ENCODE measurements at regions not wholly inside any gene's neighbourhood (a gene's known extent, or its start where the extent isn't known, plus 50 kb on each side); places are given as distances from the start of the nearest gene placed in this dataset.
"Not testable (repeated sequence)": the region's sequence is repeated elsewhere in the genome, so short reads cannot be mapped to it uniquely, and the experiment has no call there.

- H3K36me3 Mint-ChIP-seq (ENCODE audit: low read depth); DNase-seq; H3K27me3 Mint-ChIP-seq; H3K27ac Mint-ChIP-seq; ATAC-seq; H3K4me1 Mint-ChIP-seq; H3K9me3 ChIP-seq (ENCODE audit: control insufficient read depth, low read length, poor library complexity, severe bottlenecking); H3K4me3 Mint-ChIP-seq: not testable (repeated sequence)
Observed at GRCh38 chr2:91577406-91577805, 2885.9 kb downstream of the RPIA start.

GRCh38 chr2:91578678-91579077 is 2887.2 kb downstream of the RPIA start:
- not testable (repeated sequence) for H3K27me3 Mint-ChIP-seq; H3K4me3 Mint-ChIP-seq; ATAC-seq; H3K27ac Mint-ChIP-seq; H3K9me3 ChIP-seq (ENCODE audit: control insufficient read depth, low read length, poor library complexity, severe bottlenecking); H3K36me3 Mint-ChIP-seq (ENCODE audit: low read depth); H3K4me1 Mint-ChIP-seq; DNase-seq

DNA sequence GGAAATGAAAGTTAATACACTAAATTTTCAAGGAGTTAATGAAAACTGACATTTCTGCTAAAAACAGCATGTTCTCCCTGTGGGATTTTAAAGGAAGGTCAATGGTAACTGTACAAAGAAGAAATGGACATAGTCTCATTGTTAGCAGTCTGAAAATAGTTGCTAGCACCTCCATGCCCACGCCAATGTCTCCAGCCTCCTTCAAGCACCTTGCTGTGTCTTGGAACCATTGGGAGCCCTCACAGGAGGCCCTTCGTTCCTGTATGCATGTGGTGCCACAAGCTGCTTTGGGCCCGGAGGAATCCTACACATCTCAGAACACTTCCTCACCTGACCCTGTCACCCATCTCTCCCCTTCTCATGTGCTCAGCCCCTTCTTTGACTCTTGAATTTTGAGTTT is 2888.1 kb downstream of the RPIA start:
- not testable (repeated sequence) for H3K9me3 ChIP-seq (ENCODE audit: control insufficient read depth, low read length, poor library complexity, severe bottlenecking); H3K4me3 Mint-ChIP-seq; H3K27me3 Mint-ChIP-seq; DNase-seq; H3K4me1 Mint-ChIP-seq; H3K36me3 Mint-ChIP-seq (ENCODE audit: low read depth); ATAC-seq; H3K27ac Mint-ChIP-seq

DNA sequence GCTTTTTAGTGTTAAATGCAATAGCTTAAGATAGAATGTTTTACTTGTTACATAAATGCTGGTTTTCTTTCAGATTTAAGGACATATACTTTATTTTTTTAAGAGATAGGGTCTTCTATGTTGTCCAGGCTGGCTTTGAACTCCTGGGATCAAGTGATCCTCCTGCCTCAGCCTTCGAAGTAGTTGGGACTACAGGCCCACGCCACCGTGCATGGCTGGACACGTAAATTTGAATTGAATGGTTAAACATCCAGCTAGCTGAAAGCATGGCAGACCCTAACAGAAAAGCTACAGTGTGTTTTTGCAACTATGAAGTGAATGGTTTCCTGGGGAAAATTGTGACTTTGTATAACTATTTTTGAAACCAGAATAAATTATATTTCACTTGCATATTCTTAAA is 2888.6 kb downstream of the RPIA start:
- H3K27ac Mint-ChIP-seq; H3K36me3 Mint-ChIP-seq (ENCODE audit: low read depth); H3K4me3 Mint-ChIP-seq; H3K27me3 Mint-ChIP-seq; H3K4me1 Mint-ChIP-seq; DNase-seq; H3K9me3 ChIP-seq (ENCODE audit: control insufficient read depth, low read length, poor library complexity, severe bottlenecking); ATAC-seq: not testable (repeated sequence)

DNA sequence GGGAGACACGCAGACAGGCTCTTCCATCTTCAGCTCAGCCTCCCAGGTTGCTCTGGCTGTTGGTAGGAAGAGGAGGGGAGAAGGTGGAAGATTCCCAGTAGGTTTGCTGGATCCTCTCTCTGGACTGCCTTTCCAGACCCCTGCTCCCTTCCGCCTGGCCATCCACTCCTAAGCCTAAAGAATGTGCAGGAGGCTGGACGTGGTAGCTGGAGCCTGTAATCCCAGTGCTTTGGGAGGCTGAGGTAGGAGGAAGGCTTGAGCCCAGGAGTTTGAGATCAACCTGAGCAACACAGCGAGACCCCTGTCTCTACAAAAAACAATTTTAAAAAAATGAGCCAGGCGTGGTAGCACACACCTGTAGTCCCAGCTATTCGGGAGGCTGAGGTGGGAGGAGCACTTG is 2895.6 kb downstream of the RPIA start:
- not testable (repeated sequence) for H3K4me1 Mint-ChIP-seq; H3K36me3 Mint-ChIP-seq (ENCODE audit: low read depth); H3K9me3 ChIP-seq (ENCODE audit: control insufficient read depth, low read length, poor library complexity, severe bottlenecking); H3K27me3 Mint-ChIP-seq; DNase-seq; H3K27ac Mint-ChIP-seq; ATAC-seq; H3K4me3 Mint-ChIP-seq

DNA sequence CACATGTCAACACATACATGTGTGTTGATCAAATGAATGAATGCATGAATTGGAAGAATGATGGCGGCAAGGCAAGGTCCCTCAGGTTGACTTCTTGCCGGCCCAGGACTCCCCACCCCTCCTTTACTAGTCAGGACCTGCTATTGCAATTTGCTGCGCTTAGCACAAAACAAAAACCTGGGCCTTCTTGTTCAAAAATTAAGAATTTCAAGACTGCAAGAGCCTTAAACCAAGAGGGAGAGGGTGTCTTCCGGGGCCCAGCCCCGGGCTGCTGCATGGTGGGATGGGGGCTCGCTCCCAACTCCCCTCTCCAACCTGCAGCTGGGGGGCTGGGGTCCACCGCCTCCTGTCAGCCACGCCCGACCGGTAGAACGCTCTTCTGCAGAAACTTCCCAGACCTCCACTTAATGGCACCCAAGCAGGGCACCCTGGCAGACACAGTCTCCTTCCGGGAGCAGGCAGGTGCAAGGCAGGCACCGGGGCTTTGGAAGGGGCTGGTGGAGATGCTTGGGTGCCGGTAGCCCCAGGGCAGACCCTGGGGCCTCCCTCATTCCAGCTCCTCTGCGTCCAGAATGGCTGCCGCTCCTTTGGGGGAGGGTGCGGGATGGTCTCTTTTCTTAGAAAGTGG is 2896.5 kb downstream of the RPIA start:
- not testable (repeated sequence) for H3K36me3 Mint-ChIP-seq (ENCODE audit: low read depth); H3K27ac Mint-ChIP-seq; ATAC-seq; H3K4me3 Mint-ChIP-seq; H3K9me3 ChIP-seq (ENCODE audit: control insufficient read depth, low read length, poor library complexity, severe bottlenecking); DNase-seq; H3K4me1 Mint-ChIP-seq; H3K27me3 Mint-ChIP-seq

GRCh38 chr2:91588782-91589223 is 2897.3 kb downstream of the RPIA start:
- H3K27me3 Mint-ChIP-seq; H3K4me3 Mint-ChIP-seq; H3K4me1 Mint-ChIP-seq; H3K27ac Mint-ChIP-seq; ATAC-seq; H3K9me3 ChIP-seq (ENCODE audit: control insufficient read depth, low read length, poor library complexity, severe bottlenecking); H3K36me3 Mint-ChIP-seq (ENCODE audit: low read depth); DNase-seq: not testable (repeated sequence)

DNA sequence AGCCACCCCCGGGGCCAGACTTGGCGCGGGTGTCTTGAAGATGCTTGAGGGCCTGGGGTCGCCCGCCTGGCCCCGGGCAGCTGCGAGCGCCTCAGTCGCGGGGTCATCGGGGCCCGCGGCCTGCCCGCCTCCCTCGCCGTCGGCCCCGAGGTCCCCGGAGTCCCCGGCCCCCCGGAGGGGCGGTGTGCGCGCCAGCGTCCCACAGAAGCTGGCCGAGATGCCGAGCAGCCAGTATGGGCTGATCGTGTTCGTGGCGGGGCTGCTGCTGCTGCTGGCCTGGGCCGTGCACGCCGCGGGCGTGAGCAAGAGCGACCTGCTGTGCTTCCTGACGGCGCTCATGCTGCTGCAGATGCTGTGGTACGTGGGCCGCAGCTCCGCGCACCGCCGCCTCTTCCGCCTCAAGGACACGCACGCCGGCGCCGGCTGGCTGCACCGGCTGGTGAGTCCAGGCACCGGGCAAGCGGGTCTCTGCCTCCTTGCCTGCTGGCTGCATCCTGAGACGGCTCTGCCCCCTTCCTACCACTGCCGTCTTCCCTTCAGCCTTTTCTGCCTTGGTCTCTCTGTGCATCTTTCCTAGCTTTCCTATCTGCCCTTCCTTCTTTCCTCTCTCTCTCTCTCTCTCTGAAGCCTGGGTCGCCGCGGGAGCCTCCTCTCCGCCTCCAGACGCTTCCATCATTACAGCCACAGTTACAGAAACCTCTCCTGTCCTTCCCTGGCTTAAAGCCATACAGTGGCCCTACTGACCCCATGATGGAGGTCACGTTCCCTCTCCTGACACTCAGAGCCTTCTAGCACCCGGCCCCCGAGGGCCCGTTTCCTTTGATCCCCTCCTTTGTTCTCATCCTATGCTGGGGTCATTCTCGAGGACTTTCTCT is 2898.2 kb downstream of the RPIA start:
- not testable (repeated sequence) for DNase-seq, H3K4me3 Mint-ChIP-seq

DNA sequence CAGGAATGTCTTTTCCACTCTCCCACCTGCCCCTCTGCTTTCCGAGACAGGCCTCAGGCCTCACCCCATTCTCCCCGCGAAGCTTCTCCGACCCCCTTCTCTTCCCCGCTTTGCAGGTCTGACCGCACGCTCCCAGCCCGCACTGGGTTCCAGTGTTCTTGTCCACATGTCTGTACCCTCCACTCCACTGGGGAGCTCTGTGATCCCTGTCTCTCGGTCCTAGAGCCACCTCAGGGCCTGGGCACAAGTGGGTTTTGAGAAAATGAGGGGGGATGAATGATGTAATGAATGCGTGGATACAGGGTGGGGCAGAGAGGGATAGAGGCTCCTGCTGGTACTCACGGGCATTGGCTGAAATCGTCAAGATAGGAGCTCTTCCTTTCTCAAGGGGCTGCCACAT is 2898.9 kb downstream of the RPIA start:
- H3K27ac Mint-ChIP-seq; DNase-seq; H3K4me3 Mint-ChIP-seq; H3K36me3 Mint-ChIP-seq (ENCODE audit: low read depth); H3K4me1 Mint-ChIP-seq; H3K27me3 Mint-ChIP-seq; H3K9me3 ChIP-seq (ENCODE audit: control insufficient read depth, low read length, poor library complexity, severe bottlenecking); ATAC-seq: not testable (repeated sequence)

More for the DNA sequence above, 2898.2 kb downstream of the RPIA start:
- not testable (repeated sequence) for ATAC-seq; H3K9me3 ChIP-seq (ENCODE audit: control insufficient read depth, low read length, poor library complexity, severe bottlenecking); H3K36me3 Mint-ChIP-seq (ENCODE audit: low read depth); H3K4me1 Mint-ChIP-seq; H3K27ac Mint-ChIP-seq; H3K27me3 Mint-ChIP-seq

GRCh38 chr2:91591066-91591465 is 2899.6 kb downstream of the RPIA start:
- ATAC-seq; H3K36me3 Mint-ChIP-seq (ENCODE audit: low read depth); H3K9me3 ChIP-seq (ENCODE audit: control insufficient read depth, low read length, poor library complexity, severe bottlenecking); DNase-seq; H3K27me3 Mint-ChIP-seq; H3K4me3 Mint-ChIP-seq; H3K27ac Mint-ChIP-seq; H3K4me1 Mint-ChIP-seq: not testable (repeated sequence)

DNA sequence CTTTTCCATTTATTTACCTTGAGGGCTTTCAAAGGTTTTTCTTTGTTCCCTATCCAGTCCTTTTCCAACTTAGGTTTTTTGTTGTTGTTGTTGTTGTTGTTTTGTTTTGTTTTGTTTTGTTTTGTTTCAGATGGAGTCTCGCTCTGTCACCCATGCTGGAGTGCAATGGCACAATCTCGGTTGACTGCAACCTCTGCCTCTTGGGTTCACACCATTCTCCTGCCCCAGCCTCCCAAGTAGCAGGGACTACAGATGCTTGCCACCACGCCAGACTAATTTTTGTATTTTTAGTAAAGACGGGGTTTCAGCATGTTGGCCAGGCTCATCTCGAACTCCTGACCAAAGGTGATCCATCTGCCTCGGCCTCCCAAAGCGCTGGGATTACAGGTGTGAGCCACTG is 2906.0 kb downstream of the RPIA start:
- H3K9me3 ChIP-seq (ENCODE audit: control insufficient read depth, low read length, poor library complexity, severe bottlenecking); H3K4me3 Mint-ChIP-seq; H3K27me3 Mint-ChIP-seq; DNase-seq; H3K4me1 Mint-ChIP-seq; H3K27ac Mint-ChIP-seq; ATAC-seq; H3K36me3 Mint-ChIP-seq (ENCODE audit: low read depth): not testable (repeated sequence)

DNA sequence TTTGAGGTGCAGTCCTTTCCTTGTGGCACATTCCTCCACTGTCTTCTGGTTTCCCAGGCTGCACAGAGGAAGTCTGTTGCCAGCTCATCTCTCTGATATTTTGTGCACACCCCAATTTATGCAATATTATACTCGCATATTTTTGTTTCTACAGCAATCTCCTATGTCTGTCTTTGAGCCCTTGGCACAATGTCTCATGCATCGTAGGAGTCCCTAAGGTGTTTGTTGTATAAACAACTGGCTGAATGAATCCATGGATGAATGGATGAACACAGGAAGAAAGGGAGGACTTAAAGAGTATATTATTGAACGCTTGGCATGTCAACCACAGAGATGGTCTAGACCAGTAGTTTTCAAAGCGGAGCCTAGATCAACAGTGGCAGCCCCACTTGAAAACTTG is 2907.0 kb downstream of the RPIA start:
- H3K27me3 Mint-ChIP-seq; H3K4me3 Mint-ChIP-seq; H3K36me3 Mint-ChIP-seq (ENCODE audit: low read depth); DNase-seq; ATAC-seq; H3K9me3 ChIP-seq (ENCODE audit: control insufficient read depth, low read length, poor library complexity, severe bottlenecking); H3K27ac Mint-ChIP-seq; H3K4me1 Mint-ChIP-seq: not testable (repeated sequence)

DNA sequence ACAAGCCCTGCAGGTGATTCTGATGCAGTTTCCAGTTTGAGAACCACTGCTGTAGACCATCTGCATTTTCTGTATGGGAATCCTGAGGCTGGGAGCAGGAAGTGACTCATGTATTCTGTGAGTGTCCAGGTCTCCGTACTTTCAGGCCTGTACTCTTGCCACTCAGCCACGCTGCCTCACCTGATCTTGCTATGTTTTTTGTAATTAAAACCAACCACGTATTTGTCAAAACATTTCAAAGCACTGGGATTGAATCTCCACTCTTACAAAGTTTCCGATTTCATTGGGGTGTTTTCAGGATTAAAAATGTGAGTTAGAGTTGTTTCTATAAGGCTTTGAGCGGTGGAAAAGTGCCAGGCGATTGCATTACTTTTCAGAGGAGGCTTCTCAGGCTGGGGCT is 2907.5 kb downstream of the RPIA start:
- not testable (repeated sequence) for H3K27ac Mint-ChIP-seq; H3K27me3 Mint-ChIP-seq; H3K4me1 Mint-ChIP-seq; DNase-seq; ATAC-seq; H3K9me3 ChIP-seq (ENCODE audit: control insufficient read depth, low read length, poor library complexity, severe bottlenecking); H3K36me3 Mint-ChIP-seq (ENCODE audit: low read depth); H3K4me3 Mint-ChIP-seq

- not testable (repeated sequence) for H3K36me3 Mint-ChIP-seq (ENCODE audit: low read depth); H3K9me3 ChIP-seq (ENCODE audit: control insufficient read depth, low read length, poor library complexity, severe bottlenecking); H3K4me3 Mint-ChIP-seq; ATAC-seq; H3K4me1 Mint-ChIP-seq; DNase-seq; H3K27me3 Mint-ChIP-seq; H3K27ac Mint-ChIP-seq
Observed at GRCh38 chr2:91602860-91603259, 2911.4 kb downstream of the RPIA start.
